HG02981 (cell line): ENCODE measurements at regions not wholly inside any gene's neighbourhood (a gene's known extent, or its start where the extent isn't known, plus 50 kb on each side); places are given as distances from the start of the nearest gene placed in this dataset.

Experiments
- ATAC-seq: cut with Tn5 transposase; IDR thresholded peaks from one replicate; pipeline ENCODE4 v1.9.1; 2021; ENCODE audit warnings: mild to moderate bottlenecking, moderate library complexity; ENCODE audit not compliant: unreplicated experiment

- ATAC-seq: no peak
These were observed 728.6 kb downstream of the PTPRU start for GRCh38 chr1:29964718-29965533.

DNA sequence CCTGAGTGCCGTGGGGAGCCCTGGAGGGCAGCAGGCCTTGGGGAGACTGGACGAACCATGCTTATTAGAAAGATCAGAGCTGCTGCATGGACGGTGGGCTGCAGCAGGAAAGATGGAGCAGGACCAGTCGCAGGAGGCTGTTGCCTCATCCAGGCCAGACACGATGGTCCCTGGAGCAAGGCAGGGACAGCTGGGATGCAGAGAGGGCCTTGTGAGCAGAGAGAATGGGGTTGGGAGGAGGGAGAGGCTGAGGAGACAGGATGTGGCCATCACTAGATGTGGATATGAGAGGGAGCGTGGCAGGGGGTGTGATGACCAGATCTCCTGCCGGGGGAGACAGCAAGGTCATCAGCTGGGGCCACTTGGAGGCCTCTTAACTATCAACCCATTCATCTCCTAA is 727.6 kb downstream of the PTPRU start:
- ATAC-seq: no peak

GRCh38 chr1:29962831-29963247 is 726.5 kb downstream of the PTPRU start:
- no peak for ATAC-seq

DNA sequence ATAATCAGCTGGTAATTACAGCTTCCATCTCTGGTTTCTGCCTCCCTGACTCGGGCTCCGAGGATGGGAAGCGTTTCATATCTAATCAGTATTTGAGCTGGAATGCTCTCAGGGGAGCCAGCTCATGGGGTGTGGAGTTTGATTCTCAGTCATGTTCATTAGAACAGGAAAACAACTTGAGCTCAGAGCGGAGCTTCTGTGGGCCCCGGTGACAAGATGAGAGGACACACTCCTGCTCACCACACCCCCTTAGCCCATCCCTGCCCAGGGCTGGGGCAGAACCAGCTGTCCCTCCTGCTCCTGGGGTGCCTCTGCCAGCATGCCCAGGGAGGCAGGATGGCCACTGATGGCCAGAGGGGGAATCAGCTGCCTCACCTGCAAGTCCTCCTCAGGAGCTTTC is 726.0 kb downstream of the PTPRU start:
- no peak for ATAC-seq

- no peak for ATAC-seq
These were observed 725.2 kb downstream of the PTPRU start for GRCh38 chr1:29961293-29962059.

DNA sequence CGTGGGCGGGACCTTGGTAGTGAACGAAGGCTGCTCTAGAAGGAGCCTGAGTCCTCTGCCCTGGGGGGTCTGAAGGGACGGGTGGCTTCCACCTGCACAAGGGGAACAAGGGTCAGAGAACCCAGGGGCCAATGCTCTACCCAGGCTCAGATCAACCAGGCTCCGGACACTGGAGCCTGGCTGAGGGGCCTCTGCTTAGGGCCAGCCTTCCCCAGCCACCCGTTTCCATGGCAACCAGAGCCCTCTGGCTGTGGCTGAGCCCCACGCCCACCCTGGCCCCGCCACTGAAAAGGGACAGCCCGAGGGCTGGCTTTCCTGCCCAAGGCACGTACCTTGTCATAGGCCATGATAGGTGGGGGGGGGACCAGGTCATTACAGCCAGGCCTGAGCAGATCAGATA is 724.6 kb downstream of the PTPRU start:
- no peak for ATAC-seq

DNA sequence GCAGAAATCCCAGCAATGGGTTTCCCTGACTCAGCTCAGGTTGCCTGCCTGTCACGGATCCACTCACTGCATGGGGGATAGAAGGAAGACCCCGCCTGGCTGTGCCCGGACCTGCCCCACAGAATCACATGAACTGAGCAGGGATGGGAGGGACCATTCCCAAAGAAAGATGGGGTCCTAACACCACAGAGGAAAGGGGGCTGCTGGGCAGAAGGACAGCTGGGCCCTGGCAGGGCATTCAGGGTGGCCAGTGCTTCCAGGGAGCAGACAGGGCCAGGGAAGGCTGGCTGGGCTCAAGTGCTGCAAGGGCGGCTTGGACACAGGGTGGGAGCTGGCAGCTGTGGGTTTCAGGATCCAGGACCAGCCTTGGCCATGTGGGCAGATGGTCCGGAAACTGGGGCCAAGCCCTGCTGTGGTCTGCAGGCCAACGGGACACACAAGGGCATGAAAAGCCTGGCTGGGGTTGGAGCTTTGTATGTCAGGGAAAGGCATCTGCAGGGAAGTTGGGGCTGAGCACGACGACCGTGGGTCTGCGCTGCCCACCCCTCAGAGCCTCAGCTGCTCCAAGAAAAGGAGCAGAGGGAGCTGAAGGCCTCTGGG is 723.9 kb downstream of the PTPRU start:
- ATAC-seq: no peak

- ATAC-seq: no peak
These were observed 723.0 kb downstream of the PTPRU start for GRCh38 chr1:29959356-29959755.

DNA sequence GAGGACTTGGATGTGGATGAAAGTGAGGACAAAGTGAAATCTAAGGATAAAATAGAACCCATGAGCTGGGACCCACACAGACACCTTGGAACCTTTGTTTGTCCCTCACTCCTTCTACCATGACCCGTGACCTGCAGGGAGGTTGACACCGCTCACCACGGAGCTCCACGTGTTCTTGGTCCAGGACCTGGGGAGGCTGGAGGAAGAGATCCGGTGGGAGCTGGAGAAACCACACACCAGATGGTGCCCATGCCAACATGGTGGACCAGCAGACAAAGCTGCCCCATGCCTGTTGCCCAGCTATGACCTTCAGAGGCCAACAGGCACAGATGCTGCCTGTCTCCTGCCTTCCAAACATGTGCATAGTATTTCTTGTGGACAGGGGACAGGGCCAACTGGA is 721.9 kb downstream of the PTPRU start:
- no peak for ATAC-seq

- ATAC-seq: no peak
These were observed 720.2 kb downstream of the PTPRU start for GRCh38 chr1:29956349-29957030.

- ATAC-seq: no peak
These were observed 718.3 kb downstream of the PTPRU start for GRCh38 chr1:29954591-29954990.

DNA sequence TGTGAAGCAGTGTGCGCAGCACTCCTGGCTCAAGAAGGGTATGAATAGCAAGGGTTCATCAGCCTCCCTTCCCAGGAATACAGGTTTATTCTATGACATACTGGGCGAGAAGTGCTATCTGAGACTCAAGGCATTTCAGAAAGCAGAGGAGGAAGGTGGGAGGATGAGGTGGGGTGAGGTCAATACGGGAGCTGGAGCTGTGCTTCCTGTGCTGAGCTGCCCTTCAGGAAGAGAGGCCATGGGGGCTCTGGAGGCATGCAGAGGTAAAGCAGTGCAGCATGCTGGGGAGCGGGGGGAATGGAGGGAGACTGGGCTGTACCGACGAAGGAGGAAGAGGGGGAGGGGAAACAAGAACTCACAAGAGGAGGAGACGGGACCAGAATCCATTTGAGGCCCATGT is 717.6 kb downstream of the PTPRU start:
- no peak for ATAC-seq

GRCh38 chr1:29949676-29950075 is 713.4 kb downstream of the PTPRU start:
- no peak for ATAC-seq

GRCh38 chr1:29948581-29948980 is 712.3 kb downstream of the PTPRU start:
- ATAC-seq: no peak

- no peak for ATAC-seq
These were observed 709.7 kb downstream of the PTPRU start for GRCh38 chr1:29946057-29946456.

GRCh38 chr1:29945426-29945825 is 709.1 kb downstream of the PTPRU start:
- no peak for ATAC-seq

GRCh38 chr1:29944253-29944905 is 708.1 kb downstream of the PTPRU start:
- no peak for ATAC-seq

GRCh38 chr1:29943034-29943433 is 706.7 kb downstream of the PTPRU start:
- ATAC-seq: no peak

DNA sequence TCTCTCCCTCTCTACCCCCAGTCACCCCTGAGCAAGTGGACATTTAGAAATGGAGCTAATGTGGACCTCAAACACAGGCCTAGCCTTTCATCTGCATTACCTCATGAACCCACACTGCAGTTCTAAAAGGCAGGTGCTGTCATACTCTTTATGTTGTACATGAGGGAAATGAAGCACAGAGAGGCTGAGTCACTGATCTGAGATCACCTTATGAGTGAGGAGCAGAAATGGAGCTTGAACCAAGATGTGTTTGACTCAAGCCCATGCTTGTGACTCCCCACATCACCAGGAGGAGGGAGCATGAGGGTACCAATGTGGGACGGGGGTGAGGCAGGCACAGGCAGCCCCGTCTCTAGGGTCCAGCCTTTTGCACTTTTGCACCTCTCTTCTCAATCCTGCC is 702.8 kb downstream of the PTPRU start:
- no peak for ATAC-seq

DNA sequence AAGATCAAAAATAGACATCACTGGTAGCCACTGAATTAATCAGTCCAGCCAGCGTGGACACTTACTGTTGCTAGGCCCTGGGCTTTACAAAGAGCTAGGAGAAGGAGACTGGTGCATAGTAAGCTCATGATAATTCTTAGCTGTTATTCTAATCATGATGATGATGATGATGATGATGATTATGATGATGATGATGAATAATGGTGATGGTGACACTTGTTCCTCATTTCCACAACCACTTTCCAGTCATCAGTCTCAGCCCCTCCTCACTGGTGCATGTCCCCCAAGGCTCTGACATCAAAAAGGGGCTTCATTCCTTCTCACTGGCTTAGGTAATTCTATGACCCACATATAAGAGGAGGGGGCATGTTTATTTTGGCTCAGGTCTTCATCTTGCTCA is 701.0 kb downstream of the PTPRU start:
- no peak for ATAC-seq

GRCh38 chr1:29936031-29936544 is 699.8 kb downstream of the PTPRU start:
- no peak for ATAC-seq
